Stomach (tissue), 8 donors: ENCODE measurements at regions not wholly inside any gene's neighbourhood (a gene's known extent, or its start where the extent isn't known, plus 50 kb on each side); places are given as distances from the start of the nearest gene placed in this dataset.
A peak's percentile ranks its signal among the peaks of the same experiment; 100 is the strongest.

Source experiments
- DNase-seq, 2 donors: peaks; one replicate each; pipeline versions ENCODE4 v3.0.0 to v3.0.0-alpha.2; 2013 to 2019
- H3K27ac ChIP-seq, 5 donors: fragments of 200-600 bp in 4 of 5; sonication (generic) in 4 of 5; one replicate each; pipeline ENCODE4 v1.5.1; 2013 to 2019; ENCODE audit warnings: mild to moderate bottlenecking in 1 of 5, moderate library complexity in 1 of 5
- H3K27me3 ChIP-seq, 3 donors: fragments of 200-600 bp; sonication (generic); one replicate each; pipeline ENCODE4 v1.5.1; 2017 to 2019; ENCODE audit warnings: mixed run types in 1 of 3
- H3K36me3 ChIP-seq, 4 donors: fragments of 200-600 bp; sonication (generic); 1 replicate in 3 of 4; 2 replicates in 1 of 4; pipeline ENCODE4 v1.5.1; 2016 to 2019
- H3K4me1 ChIP-seq, 4 donors: fragments of 200-600 bp; sonication (generic); one replicate each; pipeline ENCODE4 v1.5.1; 2016 to 2019
- H3K4me3 ChIP-seq, 4 donors: fragments of 200-600 bp; sonication (generic) in 3 of 4; one replicate each; pipeline ENCODE4 v1.5.1; 2016 to 2019; ENCODE audit warnings: mild to moderate bottlenecking in 1 of 4
- H3K9me3 ChIP-seq, 4 donors: fragments of 200-600 bp; sonication (generic); one replicate each; pipeline ENCODE4 v1.5.1; 2016 to 2019
- CTCF ChIP-seq, 7 experiments: fragments of 450-650 bp in 4 of 7; fragments of 200-600 bp in 3 of 7; sonication (generic) in 3 of 7; IDR thresholded peaks; one replicate each; pipeline ENCODE4 v1.5.1; 2016 to 2019; ENCODE audit warnings: antibody characterized with exemption in 7 of 7, control low read depth in 2 of 7, mild to moderate bottlenecking in 1 of 7
- EP300 ChIP-seq: sonication (generic); formaldehyde crosslinking; IDR thresholded peaks from one replicate; pipeline ENCODE4 v1.6.1; 2017; ENCODE audit warnings: antibody characterized with exemption
- POLR2A ChIP-seq, 4 donors: fragments of 450-650 bp; IDR thresholded peaks; one replicate each; pipeline ENCODE4 v1.6.1; 2016; ENCODE audit warnings: antibody characterized with exemption in 4 of 4, control low read depth in 2 of 4, mild to moderate bottlenecking in 1 of 4, moderate library complexity in 1 of 4
- POLR2AphosphoS5 ChIP-seq, 3 donors: sonication (generic); formaldehyde crosslinking; IDR thresholded peaks; one replicate each; pipeline ENCODE4 v1.6.1; 2016; ENCODE audit warnings: antibody characterized with exemption in 3 of 3
- WGBS, 5 donors: extraction: QIAGEN DNeasy Blood & Tissue Kit in 3 of 5; methylation state at CpG; one replicate each; pipeline versions ENCODE4 v1.1.5 to v1.1.7; 2013 to 2018; 5-methylcytosine and 5-hydroxymethylcytosine counted together
- intact Hi-C: fragments of 100-400 bp; cut with DNase I; formaldehyde crosslinking; loops from one replicate; pipeline ENCODE4 v1.15.1; 2023; ENCODE audit warnings: low total_unique reads
- donor health status: healthy with polysubstance abuse.
- donor health status: Bipolar disorder and iron deficiency.
- donor health status: healthy.

GRCh38 chr10:109457302-109457638 is 466.0 kb downstream of the XPNPEP1 start:
- intact Hi-C loops, result no loop called here
- TF ChIP-seq EP300 (no peak), CTCF (IDR thresholded peaks at IDR 0.05) (no peak), POLR2A (IDR thresholded peaks at IDR 0.05) (no peak), POLR2AphosphoS5 (IDR thresholded peaks at IDR 0.05) (no peak)

GRCh38 chr10:109456566-109457301 is 466.6 kb downstream of the XPNPEP1 start:
- Histone ChIP-seq H3K27ac (no peak overlapping the region), H3K4me1 (peaks cover 0 to 9% (median 4%) of the 10 kb centered on the region in 4 donors), H3K27me3 (peaks cover 5 to 38% (median 17%) of the 10 kb centered on the region in 3 donors), H3K36me3 (no peaks in the 10 kb centered on the region), H3K9me3 (peaks cover 0 to 22% (median 11%) of the 10 kb centered on the region in 4 donors), H3K4me3 (peak overlapping the region in 3 of 4 donors; percentile 12 to 28 (median 22))
- WGBS, 5 donors, result 1 to 10% (median 5%) methylated on average over 18 to 59 of the region's 59 CpGs
- no peak for TF ChIP-seq EP300
- no peak for TF ChIP-seq POLR2A (IDR thresholded peaks at IDR 0.05)
- no peak for TF ChIP-seq POLR2AphosphoS5 (IDR thresholded peaks at IDR 0.05)
- no peak for TF ChIP-seq CTCF (IDR thresholded peaks at IDR 0.05)
- intact Hi-C loops, result no loop called here
- peak in 1 of 2 donors; percentile 14 for DNase-seq

More at GRCh38 chr10:109457302-109457638, 466.0 kb downstream of the XPNPEP1 start:
- Histone ChIP-seq H3K36me3 (no peaks in the 10 kb centered on the region), H3K27me3 (peaks cover 5 to 38% (median 17%) of the 10 kb centered on the region in 3 donors), H3K4me1 (peaks cover 0 to 9% (median 4%) of the 10 kb centered on the region in 4 donors), H3K9me3 (peaks cover 0 to 22% (median 11%) of the 10 kb centered on the region in 4 donors), H3K27ac (no peak overlapping the region), H3K4me3 (peak overlapping the region in 3 of 4 donors; percentile 12 to 28 (median 22))
- WGBS, 5 donors, result 9 to 16% (median 11%) methylated on average over 3 to 9 of the region's 9 CpGs
- no peak for DNase-seq

- Histone ChIP-seq H3K27ac (no peak overlapping the region), H3K36me3 (no peaks in the 10 kb centered on the region), H3K4me1 (peaks cover 0 to 9% (median 4%) of the 10 kb centered on the region in 4 donors), H3K9me3 (peaks cover 0 to 22% (median 11%) of the 10 kb centered on the region in 4 donors), H3K4me3 (no peak overlapping the region), H3K27me3 (peaks cover 5 to 38% (median 17%) of the 10 kb centered on the region in 3 donors)
- DNase-seq, result no peak
- TF ChIP-seq POLR2AphosphoS5 (IDR thresholded peaks at IDR 0.05) (no peak), CTCF (IDR thresholded peaks at IDR 0.05) (no peak), EP300 (no peak), POLR2A (IDR thresholded peaks at IDR 0.05) (no peak)
- 7 to 37% (median 15%) methylated on average over 1 of the region's 1 CpG for WGBS, 5 donors
- intact Hi-C loops, result no loop called here
Measured at GRCh38 chr10:109454691-109455090, 468.6 kb downstream of the XPNPEP1 start.

- Histone ChIP-seq H3K36me3 (no peaks in the 10 kb centered on the region), H3K27ac (no peak overlapping the region), H3K4me3 (no peak overlapping the region), H3K4me1 (peaks cover 0 to 4% (median under 1%) of the 10 kb centered on the region in 4 donors), H3K27me3 (peaks cover 3 to 14% (median 10%) of the 10 kb centered on the region in 3 donors), H3K9me3 (peaks cover 0 to 6% (median 0%) of the 10 kb centered on the region in 4 donors)
- intact Hi-C loops, result no loop called here
- DNase-seq, result no peak
- TF ChIP-seq CTCF (IDR thresholded peaks at IDR 0.05) (no peak), POLR2A (IDR thresholded peaks at IDR 0.05) (no peak), POLR2AphosphoS5 (IDR thresholded peaks at IDR 0.05) (no peak), EP300 (no peak)
- WGBS, 5 donors, result 63 to 90% (median 85%) methylated on average over 2 of the region's 2 CpGs
Measured at GRCh38 chr10:109451879-109452278, 471.4 kb downstream of the XPNPEP1 start.
